Activated CD4-positive, alpha-beta T cell treated with anti-CD3 and anti-CD28 coated beads, Interleukin-2, amount 50 U/mL, for 24 hours (primary cell): ENCODE measurements at regions not wholly inside any gene's neighbourhood (a gene's known extent, or its start where the extent isn't known, plus 50 kb on each side); places are given as distances from the start of the nearest gene placed in this dataset.

ENCODE experiments used
- DNase-seq, 2 donors: peaks; one replicate each; pipeline ENCODE4 v3.0.0-alpha.2; 2020; ENCODE audit warnings: low read depth in 1 of 2, low spot score in 1 of 2

DNA sequence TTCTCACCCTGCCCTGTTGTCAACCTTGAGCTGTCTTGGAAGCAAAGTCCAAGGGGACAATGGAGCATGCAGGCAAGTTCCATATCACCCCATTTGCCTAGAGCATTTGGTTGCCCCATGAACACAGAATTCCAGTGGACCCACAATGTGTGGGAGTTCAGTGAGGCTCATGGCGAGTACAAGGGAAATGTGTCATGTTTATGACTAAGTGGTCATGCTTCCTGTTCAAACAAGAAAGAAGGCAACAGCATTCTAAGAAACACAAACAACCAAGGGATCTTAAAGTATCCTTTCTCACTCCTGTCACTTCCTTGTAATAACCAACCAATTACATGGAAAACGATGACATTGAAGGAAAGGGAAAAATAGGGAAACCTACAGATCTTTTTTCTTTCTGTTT, 513.0 kb downstream of the INHBA start:
- DNase-seq: no peak

- DNase-seq: no peak
Observed at GRCh38 chr7:41188163-41189130, 514.4 kb downstream of the INHBA start.

DNA sequence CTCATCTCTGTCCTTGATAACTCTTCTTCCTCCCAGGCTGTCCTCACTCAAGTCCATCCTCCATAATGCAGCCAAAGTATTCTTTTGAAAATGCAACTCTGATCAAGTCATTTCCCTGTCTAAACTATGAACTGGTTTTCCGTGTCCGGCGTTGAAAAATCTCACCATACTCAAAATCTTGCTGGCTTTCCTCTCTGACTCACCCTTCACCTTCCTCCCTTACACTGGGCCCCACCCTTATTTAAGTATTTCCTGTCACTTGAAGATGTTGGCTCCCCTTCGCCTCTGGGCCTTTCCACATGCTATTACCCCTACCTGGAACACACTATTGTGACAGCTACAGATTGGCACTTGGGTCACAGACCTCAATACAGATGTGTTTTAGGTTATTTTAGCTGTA, 515.6 kb downstream of the INHBA start:
- no peak for DNase-seq

DNA sequence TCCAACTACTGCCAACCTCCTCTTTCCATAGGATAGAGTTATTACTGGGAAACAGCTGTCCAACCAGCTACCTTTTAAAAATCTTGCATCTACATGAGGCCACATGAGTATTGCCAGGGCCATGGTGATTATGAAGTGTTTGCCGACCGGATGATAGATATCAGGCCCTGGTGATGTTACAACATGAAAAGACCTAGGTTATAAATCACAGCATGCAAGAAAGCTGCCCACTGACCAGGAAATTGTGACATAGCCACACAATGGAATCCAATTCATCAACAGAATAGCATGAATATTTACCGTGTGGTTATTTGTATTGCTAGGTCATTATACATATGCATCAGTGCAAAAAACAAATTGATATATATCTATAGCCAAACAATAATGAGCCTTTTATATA, 517.0 kb downstream of the INHBA start:
- no peak for DNase-seq

DNA sequence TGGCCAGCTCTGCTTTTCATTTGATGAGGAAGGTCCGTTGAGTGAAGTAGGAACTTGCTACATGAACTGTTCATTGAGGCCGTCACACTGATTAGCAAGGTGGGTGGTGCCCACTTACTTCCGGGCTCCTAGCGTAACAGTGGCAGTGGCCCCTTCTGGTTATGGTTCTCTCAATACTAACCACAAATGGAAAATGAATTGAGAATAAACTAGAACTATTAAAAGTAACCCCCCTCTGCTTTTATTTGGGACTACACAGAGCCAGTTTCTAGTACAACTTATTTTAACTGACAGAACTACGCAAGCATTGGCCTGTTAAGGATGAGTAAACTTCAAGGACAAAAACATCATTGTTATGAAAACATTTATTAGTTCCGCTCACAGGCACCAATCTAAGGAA, 519.1 kb downstream of the INHBA start:
- DNase-seq: no peak

- no peak for DNase-seq
Observed at GRCh38 chr7:41182782-41183181, 520.1 kb downstream of the INHBA start.

DNA sequence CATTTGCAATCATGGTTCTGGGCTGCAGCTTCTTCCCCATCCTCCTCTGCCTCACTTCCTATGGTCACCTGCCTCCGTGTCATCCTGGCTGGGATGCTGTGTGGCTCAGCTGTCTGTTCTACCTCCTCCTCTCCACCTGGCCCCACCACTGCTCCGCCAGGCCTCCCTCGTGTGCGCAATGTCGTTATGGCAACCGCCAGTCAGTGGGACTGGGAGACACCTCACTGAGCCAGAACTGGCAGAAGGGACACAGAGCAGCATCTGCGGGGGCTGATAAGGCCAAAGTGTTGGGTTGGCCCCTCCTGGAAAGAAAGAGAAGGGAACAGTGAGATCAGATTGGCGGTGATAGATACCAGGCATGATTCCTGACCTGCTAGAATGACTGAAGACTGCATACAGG, 527.5 kb downstream of the INHBA start:
- no peak for DNase-seq

DNA sequence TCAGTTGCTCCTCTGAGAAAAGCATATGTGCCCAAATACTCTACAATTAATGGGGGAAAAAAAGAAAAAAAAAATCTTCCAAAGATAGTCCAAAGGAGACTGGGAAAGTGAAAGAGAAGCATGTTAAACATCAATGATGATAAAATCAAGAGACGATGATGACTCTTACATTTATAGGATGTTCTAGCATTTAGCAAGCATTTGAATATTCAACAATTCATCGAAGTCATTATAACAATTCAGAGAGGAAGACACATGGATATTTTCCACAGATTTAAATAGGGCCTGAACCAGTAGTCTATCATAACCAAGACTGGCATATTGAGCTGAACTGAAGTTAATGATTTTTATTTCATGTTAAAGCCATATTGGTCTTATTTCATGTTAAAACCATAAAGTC, 528.4 kb downstream of the INHBA start:
- DNase-seq: no peak

DNA sequence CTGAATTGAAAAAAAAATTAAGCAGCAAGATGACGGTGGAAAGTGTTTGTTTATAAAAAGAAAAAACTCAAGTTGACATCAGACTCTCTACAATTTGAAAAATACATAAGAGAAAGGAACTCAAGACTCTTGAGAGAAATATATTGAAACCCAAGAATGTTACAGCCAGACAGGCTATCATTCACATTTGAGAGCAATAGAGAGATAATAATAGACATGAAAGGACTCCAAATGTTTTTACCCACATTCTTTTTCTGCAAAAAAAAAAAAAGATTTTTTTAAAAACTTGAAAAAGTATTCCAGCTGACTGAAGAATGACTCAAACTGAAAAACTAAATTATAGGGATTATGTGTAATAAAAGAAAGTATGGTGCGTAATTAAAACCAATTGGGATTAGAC, 532.4 kb downstream of the INHBA start:
- no peak for DNase-seq

DNA sequence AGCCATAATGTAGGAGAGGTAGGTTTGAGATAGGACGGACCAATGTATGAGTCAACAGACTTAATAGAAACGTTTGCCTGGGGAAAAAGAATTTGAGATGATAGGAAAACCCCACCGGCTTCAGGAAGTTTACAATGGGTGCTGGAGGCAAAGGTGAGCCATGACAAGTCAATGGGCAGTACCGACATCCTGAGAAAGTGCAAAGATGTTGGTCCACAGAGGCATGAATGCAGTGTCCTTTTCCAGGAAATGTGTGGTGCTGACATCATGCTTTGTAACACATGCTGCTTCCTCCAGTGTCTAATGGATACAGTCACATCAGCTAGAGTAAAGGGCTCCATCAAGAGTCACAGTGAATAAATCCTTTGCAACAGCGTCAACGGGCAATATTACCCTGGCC, 533.6 kb downstream of the INHBA start:
- no peak for DNase-seq

DNA sequence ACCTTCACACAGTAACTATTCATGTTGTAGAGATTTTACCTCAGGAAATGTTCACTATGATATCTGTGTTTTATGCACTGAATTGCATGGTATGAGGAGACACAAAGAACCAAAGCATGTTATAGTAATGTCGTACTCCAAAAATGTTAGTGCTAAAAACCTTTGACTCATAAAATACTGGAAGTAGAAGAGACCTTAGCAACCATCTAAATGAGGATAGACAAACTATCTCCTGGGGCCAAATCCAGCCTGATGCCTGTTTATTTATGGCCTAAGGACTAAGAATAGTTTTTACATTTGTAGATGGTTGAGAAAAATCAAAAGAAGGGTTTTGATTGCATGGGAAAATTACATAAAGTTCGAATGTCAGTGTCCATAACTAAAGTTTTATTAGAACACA, 535.1 kb downstream of the INHBA start:
- no peak for DNase-seq

GRCh38 chr7:41164440-41164839, 538.5 kb downstream of the INHBA start:
- DNase-seq: no peak

DNA sequence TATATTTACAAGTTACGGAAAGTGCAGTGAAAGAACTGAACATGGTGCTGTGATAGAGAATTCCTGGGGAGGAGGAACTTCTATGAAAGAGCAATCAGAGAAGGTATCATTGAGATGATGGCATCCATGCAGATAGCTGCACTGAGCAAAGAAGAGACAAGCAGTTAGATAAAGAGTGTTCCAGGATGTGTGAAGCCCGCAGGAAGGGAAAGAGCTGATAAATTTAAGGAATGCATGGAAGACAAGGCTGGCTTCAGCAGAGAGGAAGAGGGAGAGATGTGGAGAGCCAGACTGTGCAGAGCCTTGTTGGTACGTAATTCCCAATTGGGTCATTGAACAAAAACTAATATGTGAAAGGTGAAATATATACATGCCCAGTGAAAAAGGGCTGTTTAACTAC, 538.9 kb downstream of the INHBA start:
- no peak for DNase-seq

- DNase-seq: no peak
Observed at GRCh38 chr7:41162612-41163011, 540.3 kb downstream of the INHBA start.

DNA sequence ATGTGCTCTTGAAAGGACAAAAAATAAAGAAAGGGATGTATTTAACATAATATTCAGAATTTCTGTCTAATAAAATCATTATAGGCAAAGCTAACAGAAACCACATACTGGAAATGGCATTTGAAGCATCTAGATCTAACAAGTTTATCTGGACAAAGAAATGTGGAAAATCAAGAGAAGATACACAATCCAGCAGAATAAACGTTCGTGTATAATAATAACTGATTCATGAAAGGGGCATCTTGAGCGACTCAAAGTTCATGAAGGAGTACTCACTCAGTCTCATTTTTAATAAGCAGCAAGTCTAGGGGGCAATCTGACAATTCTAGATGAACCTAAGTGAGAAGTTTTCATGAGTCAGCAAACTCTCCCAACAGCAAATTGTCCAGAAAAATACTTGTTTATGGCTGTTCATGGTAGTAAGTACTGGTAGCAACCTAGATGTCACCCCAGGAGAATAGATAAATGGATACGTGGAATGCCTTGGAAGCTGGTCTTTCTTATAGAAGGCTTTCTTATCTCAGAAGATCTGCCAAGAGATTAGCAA, 541.8 kb downstream of the INHBA start:
- DNase-seq: no peak

- no peak for DNase-seq
Observed at GRCh38 chr7:41156268-41156667, 546.6 kb downstream of the INHBA start.

DNA sequence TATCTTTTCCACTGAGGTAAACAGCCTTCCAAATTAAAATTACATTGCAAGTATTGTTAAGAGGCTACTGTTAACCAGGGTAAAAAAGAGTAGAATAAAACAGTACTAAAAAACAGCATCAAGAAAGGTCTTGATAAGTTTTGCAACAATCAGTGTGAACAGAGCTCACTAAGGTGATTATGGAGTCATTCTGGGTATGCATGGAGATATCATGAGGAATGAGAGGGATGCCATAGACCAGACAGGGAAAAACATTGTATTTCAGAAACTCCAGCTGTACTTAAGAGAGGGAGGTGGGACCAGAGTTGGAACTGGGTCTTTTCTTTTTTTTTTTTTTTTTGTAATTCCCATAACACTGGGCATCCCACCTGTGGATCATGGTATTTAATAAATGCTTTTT, 549.6 kb downstream of the INHBA start:
- no peak for DNase-seq

- DNase-seq: no peak
Observed at GRCh38 chr7:41152179-41152678, 550.7 kb downstream of the INHBA start.

- no peak for DNase-seq
Observed at GRCh38 chr7:41149576-41149975, 553.3 kb downstream of the INHBA start.

- no peak for DNase-seq
Observed at GRCh38 chr7:41148521-41148951, 554.4 kb downstream of the INHBA start.

- no peak for DNase-seq
Observed at GRCh38 chr7:41147606-41148485, 555.0 kb downstream of the INHBA start.

DNA sequence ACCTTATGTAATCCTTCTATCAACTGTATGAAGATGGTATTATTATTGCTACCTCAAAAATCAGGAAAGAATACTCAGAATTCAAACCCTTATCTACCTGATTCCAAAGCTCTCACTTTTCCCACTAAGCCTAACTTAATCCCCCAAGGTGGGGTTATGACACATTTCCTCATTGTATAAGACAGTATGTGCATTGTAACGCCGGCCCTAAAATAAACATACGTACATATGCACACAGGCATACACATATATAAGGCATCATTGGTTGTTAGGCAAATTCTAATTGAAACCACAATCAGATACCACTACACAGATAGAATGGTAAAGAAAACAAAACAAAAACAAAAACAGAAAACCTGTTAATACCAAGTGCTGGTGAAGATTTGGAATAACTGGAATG, 556.5 kb downstream of the INHBA start:
- DNase-seq: no peak
